SK-N-MC (cell line): ENCODE measurements at regions not wholly inside any gene's neighbourhood (a gene's known extent, or its start where the extent isn't known, plus 50 kb on each side); places are given as distances from the start of the nearest gene placed in this dataset.

Experiments
- EZH2 ChIP-seq: fragments of 200-600 bp; sonication (generic); IDR thresholded peaks from one replicate; pipeline ENCODE4 v1.6.1; 2017; ENCODE audit warnings: antibody characterized with exemption
- FOXP2 ChIP-seq: optimal IDR thresholded peaks from 2 replicates; pipeline ENCODE3; 2011; ENCODE audit warnings: mild to moderate bottlenecking, moderate library complexity; ENCODE audit not compliant: insufficient read depth; ENCODE audit errors: extremely low read length, control extremely low read depth
- POLR2AphosphoS5 ChIP-seq: IDR thresholded peaks from 2 replicates; pipeline ENCODE4 v1.6.1; 2012; ENCODE audit warnings: mild to moderate bottlenecking, low read depth, low read length, borderline replicate concordance

GRCh38 chr4:85358831-85359230 is 116.1 kb upstream of the ARHGAP24 start:
- TF ChIP-seq POLR2AphosphoS5: no peak
- no peak for TF ChIP-seq EZH2
- TF ChIP-seq FOXP2: no peak
